ENCODE measurements at regions not wholly inside any gene's neighbourhood (a gene's known extent, or its start where the extent isn't known, plus 50 kb on each side); places are given as distances from the start of the nearest gene placed in this dataset.

GRCh38 chr3:153041181-153041580 is 120.8 kb upstream of the RAP2B start:
- ChIA-PET POLR2A (no interaction called here), CTCF (interaction anchor here (0.6 kb wide), 1 partner anchor 1179 kb away, joined by 3 read pairs; no protein-coding TSS in a partner anchor)
- no peaks in the 10 kb centered on the region for H3K36me3 Mint-ChIP-seq
- no peak for DNase-seq (ENCODE audit: low spot score)
- ATAC-seq = no peak
- H3K27me3 Mint-ChIP-seq (ENCODE audit: low read depth) = no peaks in the 10 kb centered on the region
- no peaks in the 10 kb centered on the region for H3K9me3 Mint-ChIP-seq
- peaks cover 5% of the 10 kb centered on the region for H3K4me1 Mint-ChIP-seq
- no peak overlapping the region for H3K27ac Mint-ChIP-seq
- H3K4me3 Mint-ChIP-seq = no peak overlapping the region
- no peak for TF ChIP-seq ELF4 (CRISPR knock-in tag; IDR thresholded peaks at IDR 0.05; ENCODE audit: low read depth)

GRCh38 chr3:153042088-153042487 is 119.9 kb upstream of the RAP2B start:
- DNase-seq (ENCODE audit: low spot score) = no peak
- Mint-ChIP-seq H3K36me3 (0 out of 2 replicates have a peak, but pooled peaks cover 3% of the 10 kb centered on the region), H3K4me3 (no peak overlapping the region), H3K27me3 (ENCODE audit: low read depth) (no peaks in the 10 kb centered on the region), H3K4me1 (peaks cover 5% of the 10 kb centered on the region), H3K9me3 (no peaks in the 10 kb centered on the region), H3K27ac (no peak overlapping the region)
- TF ChIP-seq, protein P1, sequence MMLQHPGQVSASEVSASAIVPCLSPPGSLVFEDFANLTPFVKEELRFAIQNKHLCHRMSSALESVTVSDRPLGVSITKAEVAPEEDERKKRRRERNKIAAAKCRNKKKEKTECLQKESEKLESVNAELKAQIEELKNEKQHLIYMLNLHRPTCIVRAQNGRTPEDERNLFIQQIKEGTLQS (CRISPR knock-in tag; conservative IDR thresholded peaks at IDR 0.05) = no peak
- TF ChIP-seq, protein P2, sequence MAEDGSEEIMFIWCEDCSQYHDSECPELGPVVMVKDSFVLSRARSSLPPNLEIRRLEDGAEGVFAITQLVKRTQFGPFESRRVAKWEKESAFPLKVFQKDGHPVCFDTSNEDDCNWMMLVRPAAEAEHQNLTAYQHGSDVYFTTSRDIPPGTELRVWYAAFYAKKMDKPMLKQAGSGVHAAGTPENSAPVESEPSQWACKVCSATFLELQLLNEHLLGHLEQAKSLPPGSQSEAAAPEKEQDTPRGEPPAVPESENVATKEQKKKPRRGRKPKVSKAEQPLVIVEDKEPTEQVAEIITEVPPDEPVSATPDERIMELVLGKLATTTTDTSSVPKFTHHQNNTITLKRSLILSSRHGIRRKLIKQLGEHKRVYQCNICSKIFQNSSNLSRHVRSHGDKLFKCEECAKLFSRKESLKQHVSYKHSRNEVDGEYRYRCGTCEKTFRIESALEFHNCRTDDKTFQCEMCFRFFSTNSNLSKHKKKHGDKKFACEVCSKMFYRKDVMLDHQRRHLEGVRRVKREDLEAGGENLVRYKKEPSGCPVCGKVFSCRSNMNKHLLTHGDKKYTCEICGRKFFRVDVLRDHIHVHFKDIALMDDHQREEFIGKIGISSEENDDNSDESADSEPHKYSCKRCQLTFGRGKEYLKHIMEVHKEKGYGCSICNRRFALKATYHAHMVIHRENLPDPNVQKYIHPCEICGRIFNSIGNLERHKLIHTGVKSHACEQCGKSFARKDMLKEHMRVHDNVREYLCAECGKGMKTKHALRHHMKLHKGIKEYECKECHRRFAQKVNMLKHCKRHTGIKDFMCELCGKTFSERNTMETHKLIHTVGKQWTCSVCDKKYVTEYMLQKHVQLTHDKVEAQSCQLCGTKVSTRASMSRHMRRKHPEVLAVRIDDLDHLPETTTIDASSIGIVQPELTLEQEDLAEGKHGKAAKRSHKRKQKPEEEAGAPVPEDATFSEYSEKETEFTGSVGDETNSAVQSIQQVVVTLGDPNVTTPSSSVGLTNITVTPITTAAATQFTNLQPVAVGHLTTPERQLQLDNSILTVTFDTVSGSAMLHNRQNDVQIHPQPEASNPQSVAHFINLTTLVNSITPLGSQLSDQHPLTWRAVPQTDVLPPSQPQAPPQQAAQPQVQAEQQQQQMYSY (CRISPR knock-in tag; IDR thresholded peaks at IDR 0.05) = no peak
- TF ChIP-seq, protein P3, sequence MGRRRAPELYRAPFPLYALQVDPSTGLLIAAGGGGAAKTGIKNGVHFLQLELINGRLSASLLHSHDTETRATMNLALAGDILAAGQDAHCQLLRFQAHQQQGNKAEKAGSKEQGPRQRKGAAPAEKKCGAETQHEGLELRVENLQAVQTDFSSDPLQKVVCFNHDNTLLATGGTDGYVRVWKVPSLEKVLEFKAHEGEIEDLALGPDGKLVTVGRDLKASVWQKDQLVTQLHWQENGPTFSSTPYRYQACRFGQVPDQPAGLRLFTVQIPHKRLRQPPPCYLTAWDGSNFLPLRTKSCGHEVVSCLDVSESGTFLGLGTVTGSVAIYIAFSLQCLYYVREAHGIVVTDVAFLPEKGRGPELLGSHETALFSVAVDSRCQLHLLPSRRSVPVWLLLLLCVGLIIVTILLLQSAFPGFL (CRISPR knock-in tag; IDR thresholded peaks at IDR 0.05; ENCODE audit: borderline replicate concordance) = no peak
- TF ChIP-seq FOXP4 (CRISPR knock-in tag; IDR thresholded peaks at IDR 0.05) (no peak), ETV6 (CRISPR knock-in tag; IDR thresholded peaks at IDR 0.05) (no peak), NFE2L1 (CRISPR knock-in tag; IDR thresholded peaks at IDR 0.05) (no peak), FOXP1 (CRISPR knock-in tag; IDR thresholded peaks at IDR 0.05; ENCODE audit: borderline replicate concordance) (no peak), JUN (CRISPR knock-in tag; IDR thresholded peaks at IDR 0.05) (no peak), ZNF416 (CRISPR knock-in tag; IDR thresholded peaks at IDR 0.05) (no peak)
- TF ChIP-seq, protein P4, sequence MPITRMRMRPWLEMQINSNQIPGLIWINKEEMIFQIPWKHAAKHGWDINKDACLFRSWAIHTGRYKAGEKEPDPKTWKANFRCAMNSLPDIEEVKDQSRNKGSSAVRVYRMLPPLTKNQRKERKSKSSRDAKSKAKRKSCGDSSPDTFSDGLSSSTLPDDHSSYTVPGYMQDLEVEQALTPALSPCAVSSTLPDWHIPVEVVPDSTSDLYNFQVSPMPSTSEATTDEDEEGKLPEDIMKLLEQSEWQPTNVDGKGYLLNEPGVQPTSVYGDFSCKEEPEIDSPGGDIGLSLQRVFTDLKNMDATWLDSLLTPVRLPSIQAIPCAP (CRISPR knock-in tag; IDR thresholded peaks at IDR 0.05) = no peak
- CTCF ChIA-PET = interaction anchor here (1.5 to 1.6 kb wide), 4 partner anchors 8 to 553 kb away, joined by 4 to 10 read pairs (median 6); no protein-coding TSS in a partner anchor
- POLR2A ChIA-PET = no interaction called here
- no peak for ATAC-seq

- H3K4me1 Mint-ChIP-seq = peaks cover 5% of the 10 kb centered on the region
- no peaks in the 10 kb centered on the region for H3K27me3 Mint-ChIP-seq (ENCODE audit: low read depth)
- CTCF ChIA-PET = interaction anchor here (0.6 to 1.6 kb wide), 17 partner anchors 8 to 974 kb away, joined by 3 to 19 read pairs (median 4); partner anchors contain the start of gene RAP2B
- no peak for DNase-seq (ENCODE audit: low spot score)
- 0 out of 2 replicates have a peak, but pooled peaks cover 3% of the 10 kb centered on the region for H3K36me3 Mint-ChIP-seq
- no peak for ATAC-seq
- POLR2A ChIA-PET = interaction anchor here (1.0 kb wide), 1 partner anchor 118 kb away, joined by 5 read pairs; the partner anchor contains the start of gene RAP2B
- no peak overlapping the region for H3K4me3 Mint-ChIP-seq
- H3K27ac Mint-ChIP-seq = no peak overlapping the region
- H3K9me3 Mint-ChIP-seq = no peaks in the 10 kb centered on the region
- TF ChIP-seq, protein P5, sequence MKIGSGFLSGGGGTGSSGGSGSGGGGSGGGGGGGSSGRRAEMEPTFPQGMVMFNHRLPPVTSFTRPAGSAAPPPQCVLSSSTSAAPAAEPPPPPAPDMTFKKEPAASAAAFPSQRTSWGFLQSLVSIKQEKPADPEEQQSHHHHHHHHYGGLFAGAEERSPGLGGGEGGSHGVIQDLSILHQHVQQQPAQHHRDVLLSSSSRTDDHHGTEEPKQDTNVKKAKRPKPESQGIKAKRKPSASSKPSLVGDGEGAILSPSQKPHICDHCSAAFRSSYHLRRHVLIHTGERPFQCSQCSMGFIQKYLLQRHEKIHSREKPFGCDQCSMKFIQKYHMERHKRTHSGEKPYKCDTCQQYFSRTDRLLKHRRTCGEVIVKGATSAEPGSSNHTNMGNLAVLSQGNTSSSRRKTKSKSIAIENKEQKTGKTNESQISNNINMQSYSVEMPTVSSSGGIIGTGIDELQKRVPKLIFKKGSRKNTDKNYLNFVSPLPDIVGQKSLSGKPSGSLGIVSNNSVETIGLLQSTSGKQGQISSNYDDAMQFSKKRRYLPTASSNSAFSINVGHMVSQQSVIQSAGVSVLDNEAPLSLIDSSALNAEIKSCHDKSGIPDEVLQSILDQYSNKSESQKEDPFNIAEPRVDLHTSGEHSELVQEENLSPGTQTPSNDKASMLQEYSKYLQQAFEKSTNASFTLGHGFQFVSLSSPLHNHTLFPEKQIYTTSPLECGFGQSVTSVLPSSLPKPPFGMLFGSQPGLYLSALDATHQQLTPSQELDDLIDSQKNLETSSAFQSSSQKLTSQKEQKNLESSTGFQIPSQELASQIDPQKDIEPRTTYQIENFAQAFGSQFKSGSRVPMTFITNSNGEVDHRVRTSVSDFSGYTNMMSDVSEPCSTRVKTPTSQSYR (CRISPR knock-in tag; IDR thresholded peaks at IDR 0.05) = no peak
- no peak for TF ChIP-seq ZNF263 (CRISPR knock-in tag; IDR thresholded peaks at IDR 0.05; ENCODE audit: low read depth)
- TF ChIP-seq, protein P6, sequence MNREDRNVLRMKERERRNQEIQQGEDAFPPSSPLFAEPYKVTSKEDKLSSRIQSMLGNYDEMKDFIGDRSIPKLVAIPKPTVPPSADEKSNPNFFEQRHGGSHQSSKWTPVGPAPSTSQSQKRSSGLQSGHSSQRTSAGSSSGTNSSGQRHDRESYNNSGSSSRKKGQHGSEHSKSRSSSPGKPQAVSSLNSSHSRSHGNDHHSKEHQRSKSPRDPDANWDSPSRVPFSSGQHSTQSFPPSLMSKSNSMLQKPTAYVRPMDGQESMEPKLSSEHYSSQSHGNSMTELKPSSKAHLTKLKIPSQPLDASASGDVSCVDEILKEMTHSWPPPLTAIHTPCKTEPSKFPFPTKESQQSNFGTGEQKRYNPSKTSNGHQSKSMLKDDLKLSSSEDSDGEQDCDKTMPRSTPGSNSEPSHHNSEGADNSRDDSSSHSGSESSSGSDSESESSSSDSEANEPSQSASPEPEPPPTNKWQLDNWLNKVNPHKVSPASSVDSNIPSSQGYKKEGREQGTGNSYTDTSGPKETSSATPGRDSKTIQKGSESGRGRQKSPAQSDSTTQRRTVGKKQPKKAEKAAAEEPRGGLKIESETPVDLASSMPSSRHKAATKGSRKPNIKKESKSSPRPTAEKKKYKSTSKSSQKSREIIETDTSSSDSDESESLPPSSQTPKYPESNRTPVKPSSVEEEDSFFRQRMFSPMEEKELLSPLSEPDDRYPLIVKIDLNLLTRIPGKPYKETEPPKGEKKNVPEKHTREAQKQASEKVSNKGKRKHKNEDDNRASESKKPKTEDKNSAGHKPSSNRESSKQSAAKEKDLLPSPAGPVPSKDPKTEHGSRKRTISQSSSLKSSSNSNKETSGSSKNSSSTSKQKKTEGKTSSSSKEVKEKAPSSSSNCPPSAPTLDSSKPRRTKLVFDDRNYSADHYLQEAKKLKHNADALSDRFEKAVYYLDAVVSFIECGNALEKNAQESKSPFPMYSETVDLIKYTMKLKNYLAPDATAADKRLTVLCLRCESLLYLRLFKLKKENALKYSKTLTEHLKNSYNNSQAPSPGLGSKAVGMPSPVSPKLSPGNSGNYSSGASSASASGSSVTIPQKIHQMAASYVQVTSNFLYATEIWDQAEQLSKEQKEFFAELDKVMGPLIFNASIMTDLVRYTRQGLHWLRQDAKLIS (CRISPR knock-in tag; IDR thresholded peaks at IDR 0.05; ENCODE audit: borderline replicate concordance) = no peak
Observed at GRCh38 chr3:153043729-153044328, 118.2 kb upstream of the RAP2B start.

Measured in WTC11 (cell line).